Endothelial cell of umbilical vein (primary cell): ENCODE measurements at regions not wholly inside any gene's neighbourhood (a gene's known extent, or its start where the extent isn't known, plus 50 kb on each side); places are given as distances from the start of the nearest gene placed in this dataset.

ENCODE experiments used
- BruUV-seq: library from RNA; stranded (reverse); fragments of 400-500 nt; replicated peaks from 2 replicates; lab custom pipeline; 2021; lab: Mats Ljungman, UMichigan
- CTCF ChIA-PET: fragments of 300-600, 350-600 bp; sonication (Branson Sonifier 250); formaldehyde crosslinking; loops from one replicate; lab custom pipeline; 2021; ENCODE audit warnings: antibody characterized with exemption, inconsistent platforms; lab: Charles Lee
- POLR2A ChIA-PET: fragments of 300-600, 350-600 bp; sonication (Branson Sonifier 250); formaldehyde crosslinking; loops from one replicate; lab custom pipeline; 2021; ENCODE audit warnings: antibody characterized with exemption, inconsistent platforms; lab: Charles Lee
- DNase-seq: peaks from one replicate; pipeline ENCODE4 v3.0.0-alpha.2; 2011; ENCODE audit warnings: low read depth, low spot score
- FAIRE-seq: peaks from 2 replicates; lab custom pipeline; 2011; peaks lifted over from hg19 to GRCh38; lab: Jason Lieb, UNC
- H2AFZ ChIP-seq: 2 replicates; pipeline ENCODE4 v1.6.0; 2012; ENCODE audit warnings: low read depth, low read length, control low read depth, inconsistent platforms
- H3K27ac ChIP-seq: 2 replicates; pipeline ENCODE4 v1.5.1; 2011; ENCODE audit warnings: low read depth, mild to moderate bottlenecking, control low read depth, low read length, moderate library complexity; ENCODE audit not compliant: insufficient read depth
- H3K27me3 ChIP-seq, 2 experiments: 2 replicates each; pipeline versions ENCODE4 v1.6.0 to v1.6.1; 2011; ENCODE audit warnings: low read length in 2 of 2, mixed read lengths in 1 of 2; ENCODE audit not compliant: control insufficient read depth in 2 of 2, insufficient read depth in 2 of 2
- H3K36me3 ChIP-seq, 2 experiments: 2 replicates in 1 of 2; 3 replicates in 1 of 2; pipeline ENCODE4 v1.5.1; 2011; ENCODE audit warnings: low read length in 2 of 2, mild to moderate bottlenecking in 1 of 2, moderate library complexity in 1 of 2; ENCODE audit not compliant: control insufficient read depth in 2 of 2, insufficient read depth in 2 of 2; ENCODE audit errors: extremely low read depth in 1 of 2
- H3K4me1 ChIP-seq: 3 replicates; pipeline ENCODE4 v1.5.1; 2011; ENCODE audit warnings: mild to moderate bottlenecking, low read length; ENCODE audit not compliant: control insufficient read depth, insufficient read depth; ENCODE audit errors: extremely low read depth
- H3K4me2 ChIP-seq: 2 replicates; pipeline ENCODE4 v1.6.1; 2011; ENCODE audit warnings: low read length, control low read depth, mixed read lengths; ENCODE audit not compliant: insufficient read depth
- H3K4me3 ChIP-seq, 3 experiments: fragments of 200-600 bp in 1 of 3; sonication (generic), shearing (Covaris generic) in 1 of 3; replicated peaks in 1 of 3; 2 replicates each; pipeline ENCODE4 v1.5.1; 2011 to 2016; ENCODE audit warnings: control low read depth in 3 of 3, low read length in 3 of 3, mild to moderate bottlenecking in 2 of 3, inconsistent platforms in 1 of 3, low read depth in 1 of 3, moderate library complexity in 1 of 3; ENCODE audit not compliant: insufficient read depth in 1 of 3
- H3K79me2 ChIP-seq: 2 replicates; pipeline ENCODE4 v1.6.0; 2012; ENCODE audit warnings: low read length, inconsistent platforms; ENCODE audit not compliant: control insufficient read depth, insufficient read depth
- H3K9ac ChIP-seq: replicated peaks from 2 replicates; pipeline ENCODE3; 2011; ENCODE audit warnings: low read length, control low read depth; ENCODE audit not compliant: insufficient read depth; ENCODE audit errors: extremely low read depth
- H3K9me1 ChIP-seq: replicated peaks from 3 replicates; pipeline ENCODE4 v1.6.0; 2011; ENCODE audit warnings: mild to moderate bottlenecking, low read length; ENCODE audit not compliant: control insufficient read depth, insufficient read depth; ENCODE audit errors: extremely low read depth
- H3K9me3 ChIP-seq: replicated peaks from 2 replicates; pipeline ENCODE4 v1.5.1; 2012; ENCODE audit warnings: low read length, inconsistent platforms; ENCODE audit not compliant: control insufficient read depth, insufficient read depth
- H4K20me1 ChIP-seq: replicated peaks from 2 replicates; pipeline ENCODE3; 2011; ENCODE audit warnings: mild to moderate bottlenecking, low read length; ENCODE audit not compliant: control insufficient read depth, insufficient read depth; ENCODE audit errors: extremely low read depth
- CTCF ChIP-seq, 2 donors: IDR thresholded peaks; 1 replicate in 1 of 2; 2 replicates in 1 of 2; pipeline ENCODE4 v1.5.1; 2011; ENCODE audit warnings: low read length in 2 of 2, mild to moderate bottlenecking in 2 of 2, moderate library complexity in 2 of 2, control low read depth in 1 of 2, inconsistent platforms in 1 of 2, low read depth in 1 of 2; ENCODE audit not compliant: insufficient read depth in 1 of 2; ENCODE audit errors: extremely low read depth in 1 of 2
- EZH2 ChIP-seq: IDR thresholded peaks from 2 replicates; pipeline ENCODE4 v1.6.1; 2012; ENCODE audit warnings: borderline replicate concordance, low read depth, mild to moderate bottlenecking, moderate library complexity, low read length, inconsistent platforms; ENCODE audit not compliant: severe bottlenecking
- FOS ChIP-seq: IDR thresholded peaks from 2 replicates; pipeline ENCODE4 v1.6.1; 2011; ENCODE audit warnings: mild to moderate bottlenecking, low read length, moderate library complexity, borderline replicate concordance; ENCODE audit not compliant: insufficient read depth
- GATA2 ChIP-seq: IDR thresholded peaks from 2 replicates; pipeline ENCODE4 v1.7.0; 2011; ENCODE audit warnings: low read depth, mild to moderate bottlenecking, moderate library complexity, mixed read lengths, low read length; ENCODE audit not compliant: insufficient read length, insufficient read depth
- JUN ChIP-seq: IDR thresholded peaks from 2 replicates; pipeline ENCODE4 v1.6.1; 2011; ENCODE audit warnings: borderline replicate concordance, low read depth; ENCODE audit not compliant: insufficient read length, insufficient read depth
- MAX ChIP-seq: IDR thresholded peaks from 2 replicates; pipeline ENCODE4 v1.6.1; 2011; ENCODE audit not compliant: insufficient read depth, insufficient read length
- MYC ChIP-seq: IDR thresholded peaks from one replicate; pipeline ENCODE4 v1.6.1; 2011; ENCODE audit warnings: mild to moderate bottlenecking, low read depth, low read length
- POLR2A ChIP-seq: IDR thresholded peaks from 2 replicates; pipeline ENCODE4 v1.6.1; 2012; ENCODE audit warnings: low read depth, mild to moderate bottlenecking, control low read depth, low read length
- POLR2AphosphoS5 ChIP-seq: IDR thresholded peaks from 2 replicates; pipeline ENCODE4 v1.6.1; 2012; ENCODE audit warnings: low read depth, mild to moderate bottlenecking, control low read depth, low read length, moderate library complexity; ENCODE audit not compliant: insufficient read depth
- dilution Hi-C: fragments of 300-500 bp; cut with MboI; formaldehyde crosslinking; loops from one replicate; pipeline ENCODE4 v1.15.0; 2019; ENCODE audit warnings: low sequenced_read_pairs; ENCODE audit not compliant: extremely low pct_ligation_motif_present
- intact Hi-C: fragments of 100-400 bp; cut with micrococcal nuclease; formaldehyde crosslinking; loops from one replicate; pipeline ENCODE4 v1.10.0; 2022

- no TSS peak for BruUV-seq
- H3K9ac ChIP-seq = no peak overlapping the region
- H2AFZ ChIP-seq = no peak overlapping the region
- no peak for DNase-seq
- no peak for TF ChIP-seq JUN
- TF ChIP-seq POLR2A = no peak
- TF ChIP-seq CTCF (IDR thresholded peaks at IDR 0.05; ENCODE audit: extremely low read depth in 1 of 2, insufficient read depth in 1 of 2, low read depth in 1 of 2, low read length in 2 of 2) = no peak
- TF ChIP-seq POLR2AphosphoS5 = no peak
- TF ChIP-seq EZH2 = no peak
- TF ChIP-seq MYC = no peak
- TF ChIP-seq FOS = no peak
- TF ChIP-seq MAX = no peak
- TF ChIP-seq GATA2 = no peak
- H3K9me3 ChIP-seq = no peaks in the 10 kb centered on the region
- no peak for FAIRE-seq
- POLR2A ChIA-PET = no interaction called here
- H3K79me2 ChIP-seq = no peaks in the 10 kb centered on the region
- H3K4me3 ChIP-seq = no peak overlapping the region
- H3K4me1 ChIP-seq = no peaks in the 10 kb centered on the region
- H3K27ac ChIP-seq = no peak overlapping the region
- no peaks in the 10 kb centered on the region for H4K20me1 ChIP-seq
- no peaks in the 10 kb centered on the region for H3K9me1 ChIP-seq
- H3K36me3 ChIP-seq = no peaks in the 10 kb centered on the region
- intact Hi-C loops = no loop called here
- dilution Hi-C loops = no loop called here
- CTCF ChIA-PET = no interaction called here
- H3K4me2 ChIP-seq = no peak overlapping the region
- peaks cover 16 to 22% of the 10 kb centered on the region in 2 experiments for H3K27me3 ChIP-seq
Measured at GRCh38 chr10:78481842-78482241, 448.2 kb downstream of the RPS24 start.
